Central memory CD8-positive, alpha-beta T cell (primary cell): ENCODE measurements at regions not wholly inside any gene's neighbourhood (a gene's known extent, or its start where the extent isn't known, plus 50 kb on each side); places are given as distances from the start of the nearest gene placed in this dataset.

Source experiments
- ATAC-seq: fragments of 150-1000 bp; cut with Tn5 transposase; replicated peaks from 2 replicates; pipeline ENCODE4 v1.10.0; 2022; ENCODE audit warnings: mild to moderate bottlenecking, moderate FRiP score, moderate number of reproducible peaks; ENCODE audit not compliant: poor library complexity, severe bottlenecking; ENCODE audit errors: extremely low read depth
- DNase-seq, 2 donors: peaks; one replicate each; pipeline ENCODE4 v3.0.0; 2021; ENCODE audit warnings: low spot score in 2 of 2
- H3K27ac Mint-ChIP-seq: one replicate; pipeline ENCODE4 v1.8.0; 2022; ENCODE audit warnings: low read depth, mild to moderate bottlenecking, moderate library complexity, mixed read lengths
- H3K27me3 Mint-ChIP-seq: one replicate; pipeline ENCODE4 v1.8.0; 2022; ENCODE audit warnings: mixed read lengths
- H3K36me3 Mint-ChIP-seq: one replicate; pipeline ENCODE4 v1.8.0; 2022; ENCODE audit warnings: mild to moderate bottlenecking, moderate library complexity, mixed read lengths; ENCODE audit not compliant: insufficient read depth
- H3K4me1 Mint-ChIP-seq: one replicate; pipeline ENCODE4 v1.8.0; 2022; ENCODE audit warnings: mixed read lengths
- H3K4me3 Mint-ChIP-seq: one replicate; pipeline ENCODE4 v1.8.0; 2022; ENCODE audit warnings: mild to moderate bottlenecking, moderate library complexity, mixed read lengths
- H3K9me3 Mint-ChIP-seq: one replicate; pipeline ENCODE4 v1.8.0; 2022; ENCODE audit warnings: mixed read lengths

DNA sequence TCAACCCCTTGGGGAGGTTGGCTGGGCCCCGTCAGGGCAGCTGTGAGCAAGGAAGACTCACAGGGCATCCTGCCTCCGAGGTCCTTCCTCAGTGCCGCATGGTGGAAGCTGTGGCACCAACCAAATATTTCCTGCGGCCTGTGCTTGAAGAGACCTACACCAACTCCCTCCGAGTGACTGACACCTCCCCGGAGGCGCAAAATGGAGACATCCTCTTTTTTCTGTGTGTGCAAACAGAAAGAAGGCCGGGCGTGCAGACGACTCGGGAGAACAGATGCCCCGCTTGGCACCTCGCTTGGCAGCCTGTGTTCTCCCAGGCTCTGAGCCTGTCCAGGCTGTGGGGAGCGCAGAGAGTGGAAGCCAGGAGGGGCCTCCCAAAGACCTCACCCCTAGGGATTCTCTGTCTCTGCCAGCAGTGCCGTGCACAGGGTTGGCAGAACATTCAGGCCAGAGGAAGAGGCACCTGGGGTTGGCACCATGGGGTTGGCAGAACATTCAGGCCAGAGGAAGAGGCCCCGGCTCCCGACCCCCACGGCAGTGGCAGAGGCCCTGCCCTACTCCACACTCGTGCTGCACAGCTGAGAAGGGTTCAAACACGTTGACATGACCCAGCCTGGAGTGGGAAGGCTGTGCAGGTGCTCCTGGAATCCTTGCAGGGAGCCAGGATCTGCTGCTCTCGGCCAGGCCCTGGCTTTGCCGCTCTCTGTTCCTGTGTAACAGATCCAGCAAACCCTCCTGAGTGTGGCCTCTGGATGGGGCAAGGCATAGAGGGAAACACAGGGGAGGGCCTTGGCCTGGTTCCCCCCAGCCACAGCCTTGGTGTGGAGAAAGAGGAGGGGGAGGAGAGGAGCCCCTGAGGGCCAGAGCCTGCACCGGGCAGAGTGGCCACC is 805.5 kb downstream of the BRD1 start:
- DNase-seq (no peak), ATAC-seq (no peak)
- peak overlapping the region; percentile 49 for H3K27ac Mint-ChIP-seq
- peaks cover 15% of the 10 kb centered on the region for H3K27me3 Mint-ChIP-seq
- no peaks in the 10 kb centered on the region for H3K36me3 Mint-ChIP-seq
- H3K9me3 Mint-ChIP-seq: no peaks in the 10 kb centered on the region
- no peak overlapping the region for H3K4me3 Mint-ChIP-seq
- no peaks in the 10 kb centered on the region for H3K4me1 Mint-ChIP-seq

DNA sequence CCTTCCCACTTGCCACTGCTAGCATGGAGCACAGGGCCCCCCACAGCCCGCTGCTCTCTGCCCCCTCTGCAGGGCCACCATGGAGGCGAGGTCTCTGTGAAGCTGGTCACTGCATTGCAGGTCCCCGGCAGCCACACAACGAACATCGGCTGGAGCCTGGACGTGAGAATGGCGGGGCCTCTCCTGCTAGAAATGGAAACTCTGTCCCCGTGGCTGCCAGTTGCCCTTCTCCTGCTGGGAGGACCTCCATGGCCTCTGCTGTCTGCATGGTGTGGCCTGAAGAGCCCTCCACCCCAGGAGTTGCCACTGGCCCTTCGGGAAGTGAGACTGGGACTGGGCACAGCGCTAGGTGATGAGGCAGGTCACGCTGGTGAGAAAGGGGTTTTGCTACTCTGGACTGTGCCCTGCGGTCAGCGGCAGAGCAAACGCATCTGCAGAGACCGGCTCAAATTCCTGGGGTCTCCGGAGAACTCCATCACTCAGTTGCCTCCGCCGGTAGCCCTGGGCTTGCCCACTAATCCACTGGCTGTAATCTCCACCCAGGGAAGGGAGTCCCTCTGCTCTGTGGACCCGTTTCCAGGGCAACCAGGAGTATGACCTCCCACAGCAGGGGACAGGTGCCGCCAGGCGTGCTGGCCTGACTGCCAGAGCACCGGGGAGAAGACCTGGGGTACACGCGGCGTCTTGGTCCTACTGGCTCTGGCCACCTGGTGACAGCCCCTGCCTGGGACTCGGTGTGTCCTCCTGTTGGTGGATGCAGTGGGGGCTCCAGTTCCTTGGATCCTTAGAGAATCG is 806.3 kb downstream of the BRD1 start:
- DNase-seq (no peak), ATAC-seq (no peak)
- peaks cover 11% of the 10 kb centered on the region for H3K27me3 Mint-ChIP-seq
- no peaks in the 10 kb centered on the region for H3K9me3 Mint-ChIP-seq
- H3K36me3 Mint-ChIP-seq: no peaks in the 10 kb centered on the region
- no peak overlapping the region for H3K4me3 Mint-ChIP-seq
- no peak overlapping the region for H3K27ac Mint-ChIP-seq
- no peaks in the 10 kb centered on the region for H3K4me1 Mint-ChIP-seq

DNA sequence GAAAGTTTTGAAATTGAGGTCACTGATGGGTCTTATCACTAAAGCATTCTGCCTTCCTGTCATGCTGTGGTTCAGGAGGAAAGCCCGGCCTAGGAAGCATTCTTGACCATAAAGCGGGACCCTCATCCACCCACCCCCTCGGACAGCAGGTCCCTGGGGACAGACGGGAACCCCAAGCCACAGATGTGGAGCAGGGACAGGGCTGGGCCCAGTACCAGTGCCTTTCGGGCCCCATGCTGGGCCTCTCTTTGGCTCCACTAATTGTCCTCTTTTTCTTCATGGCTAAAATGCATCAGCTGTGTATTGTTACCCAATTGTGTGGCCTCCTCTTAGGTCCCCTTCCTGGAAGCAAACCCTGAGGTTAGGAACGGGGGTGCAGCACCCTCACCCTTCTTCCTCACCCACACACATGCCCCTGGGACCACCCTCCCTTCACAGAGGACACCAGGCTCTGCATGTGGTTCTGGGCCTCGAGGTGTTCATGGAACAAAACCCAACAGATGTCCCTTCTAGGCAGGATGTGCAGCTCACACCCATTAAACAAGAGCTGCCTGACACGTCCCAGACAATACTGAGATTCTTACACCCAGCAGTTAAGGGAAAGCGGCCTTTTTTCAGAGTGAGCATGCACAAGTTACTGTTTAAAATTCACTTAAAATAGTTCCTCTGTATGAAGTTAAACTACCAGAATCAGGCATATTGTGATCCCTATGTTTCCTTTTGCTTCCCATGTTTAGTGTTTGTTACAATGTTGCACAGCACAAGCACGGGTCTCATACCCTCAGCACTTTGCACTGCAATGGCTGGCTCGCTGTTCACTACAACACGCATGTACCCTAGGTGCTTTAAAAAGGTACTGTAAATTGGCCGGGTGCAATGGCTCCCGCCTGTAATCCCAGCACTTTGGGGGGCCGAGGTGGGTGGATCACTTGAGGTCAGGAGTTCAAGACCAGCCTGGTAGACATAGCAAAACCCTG is 807.6 kb downstream of the BRD1 start:
- Mint-ChIP-seq H3K36me3 (no peaks in the 10 kb centered on the region), H3K9me3 (no peaks in the 10 kb centered on the region), H3K4me1 (no peaks in the 10 kb centered on the region), H3K4me3 (no peak overlapping the region), H3K27ac (no peak overlapping the region), H3K27me3 (peaks cover 11% of the 10 kb centered on the region)
- DNase-seq (no peak), ATAC-seq (no peak)

DNA sequence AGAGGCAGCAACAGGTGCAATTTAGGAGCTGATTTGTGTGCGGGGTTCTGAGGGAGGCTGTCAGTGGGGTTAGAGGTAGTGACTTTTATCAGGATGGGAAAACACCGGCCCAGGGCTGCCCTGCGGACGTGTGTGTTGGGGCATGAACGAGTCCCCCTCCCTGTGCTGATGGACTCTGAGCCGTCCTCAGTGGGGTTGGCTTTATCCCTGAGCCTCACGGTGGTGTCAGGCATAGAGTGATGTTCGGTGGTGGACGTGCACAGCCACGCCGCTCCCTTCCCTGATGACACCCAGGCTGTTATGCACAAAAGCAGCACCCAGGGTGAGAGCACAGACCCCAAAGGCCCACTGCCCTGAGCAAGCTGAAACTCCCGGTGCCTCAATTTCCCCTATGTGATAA is 809.1 kb downstream of the BRD1 start:
- Mint-ChIP-seq H3K4me3 (no peak overlapping the region), H3K27ac (no peak overlapping the region), H3K4me1 (no peaks in the 10 kb centered on the region), H3K27me3 (peaks cover 11% of the 10 kb centered on the region), H3K36me3 (no peaks in the 10 kb centered on the region), H3K9me3 (no peaks in the 10 kb centered on the region)
- ATAC-seq: no peak
- no peak for DNase-seq

DNA sequence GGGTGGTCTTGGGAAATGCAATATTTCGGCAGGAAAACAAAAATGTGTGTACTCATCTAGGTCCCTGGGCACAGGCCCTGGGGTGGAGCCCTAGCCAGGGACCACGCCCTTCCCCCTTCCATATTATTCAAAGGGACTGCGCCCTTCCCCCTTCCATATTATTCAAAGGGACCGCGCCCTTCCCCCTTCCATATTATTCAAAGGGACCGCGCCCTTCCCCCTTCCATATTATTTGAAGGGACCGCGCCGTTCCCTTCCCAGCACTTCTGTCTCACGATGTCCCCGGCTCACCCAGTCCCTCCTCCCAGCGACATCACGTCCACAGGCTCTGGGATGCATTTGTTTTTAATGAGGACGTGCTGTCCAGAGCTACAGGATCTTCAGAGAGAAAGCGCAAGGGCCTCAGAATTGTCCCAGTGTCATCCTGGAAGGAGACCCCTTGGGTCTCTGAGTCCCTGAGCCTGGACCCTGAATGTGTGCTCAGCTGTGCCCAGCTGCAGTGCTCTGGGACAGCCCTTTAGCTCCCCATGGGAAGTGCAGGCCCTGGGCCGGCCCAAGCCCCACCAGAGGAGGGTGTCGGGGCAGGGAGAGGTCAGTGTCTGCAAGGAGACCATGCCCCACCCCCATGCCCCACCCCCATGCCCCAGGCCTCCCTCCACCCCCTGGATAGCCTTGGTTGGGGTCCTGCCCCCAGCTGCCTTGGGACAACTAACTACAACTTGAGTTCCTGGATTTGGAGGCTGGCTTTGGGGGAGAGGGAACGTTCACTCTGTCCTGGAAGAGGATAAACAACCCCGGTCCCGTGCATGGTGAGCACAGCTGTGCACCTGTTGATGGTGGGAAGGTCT is 810.0 kb downstream of the BRD1 start:
- Mint-ChIP-seq H3K9me3 (no peaks in the 10 kb centered on the region), H3K4me1 (no peaks in the 10 kb centered on the region), H3K4me3 (no peak overlapping the region), H3K27me3 (peaks cover 17% of the 10 kb centered on the region), H3K27ac (no peak overlapping the region), H3K36me3 (no peaks in the 10 kb centered on the region)
- DNase-seq (no peak), ATAC-seq (no peak)

DNA sequence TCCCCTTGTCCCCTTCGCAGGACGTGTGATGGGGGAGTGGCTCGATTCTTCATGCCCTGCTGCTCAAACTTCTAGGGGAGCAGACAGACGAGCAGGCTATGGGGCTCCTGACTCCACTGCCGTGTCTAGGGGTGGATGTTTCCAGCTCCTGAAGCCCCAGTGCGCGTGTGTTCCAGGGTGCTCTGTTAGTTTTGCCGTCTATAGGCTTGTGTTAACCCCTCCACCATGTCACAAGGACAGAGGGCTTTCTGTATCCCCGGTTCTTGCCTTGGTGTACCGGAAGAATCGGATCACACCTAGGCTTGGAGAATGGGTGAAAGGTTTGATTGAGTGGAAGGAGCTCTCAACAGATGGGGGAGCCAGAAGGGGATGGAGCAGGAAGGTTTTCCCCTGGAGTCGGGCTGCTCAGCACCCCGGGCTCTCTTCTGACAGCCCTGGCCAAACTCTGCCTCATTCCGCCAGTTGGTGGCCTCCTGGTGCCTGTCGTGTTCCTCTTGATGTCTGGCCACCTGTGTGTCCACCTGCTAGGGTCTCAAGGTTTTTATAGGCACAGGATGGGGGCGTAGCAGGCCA is 810.7 kb downstream of the BRD1 start:
- Mint-ChIP-seq H3K36me3 (no peaks in the 10 kb centered on the region), H3K27me3 (peaks cover 24% of the 10 kb centered on the region), H3K4me3 (no peak overlapping the region), H3K27ac (no peak overlapping the region), H3K4me1 (no peaks in the 10 kb centered on the region), H3K9me3 (no peaks in the 10 kb centered on the region)
- DNase-seq: no peak
- no peak for ATAC-seq

DNA sequence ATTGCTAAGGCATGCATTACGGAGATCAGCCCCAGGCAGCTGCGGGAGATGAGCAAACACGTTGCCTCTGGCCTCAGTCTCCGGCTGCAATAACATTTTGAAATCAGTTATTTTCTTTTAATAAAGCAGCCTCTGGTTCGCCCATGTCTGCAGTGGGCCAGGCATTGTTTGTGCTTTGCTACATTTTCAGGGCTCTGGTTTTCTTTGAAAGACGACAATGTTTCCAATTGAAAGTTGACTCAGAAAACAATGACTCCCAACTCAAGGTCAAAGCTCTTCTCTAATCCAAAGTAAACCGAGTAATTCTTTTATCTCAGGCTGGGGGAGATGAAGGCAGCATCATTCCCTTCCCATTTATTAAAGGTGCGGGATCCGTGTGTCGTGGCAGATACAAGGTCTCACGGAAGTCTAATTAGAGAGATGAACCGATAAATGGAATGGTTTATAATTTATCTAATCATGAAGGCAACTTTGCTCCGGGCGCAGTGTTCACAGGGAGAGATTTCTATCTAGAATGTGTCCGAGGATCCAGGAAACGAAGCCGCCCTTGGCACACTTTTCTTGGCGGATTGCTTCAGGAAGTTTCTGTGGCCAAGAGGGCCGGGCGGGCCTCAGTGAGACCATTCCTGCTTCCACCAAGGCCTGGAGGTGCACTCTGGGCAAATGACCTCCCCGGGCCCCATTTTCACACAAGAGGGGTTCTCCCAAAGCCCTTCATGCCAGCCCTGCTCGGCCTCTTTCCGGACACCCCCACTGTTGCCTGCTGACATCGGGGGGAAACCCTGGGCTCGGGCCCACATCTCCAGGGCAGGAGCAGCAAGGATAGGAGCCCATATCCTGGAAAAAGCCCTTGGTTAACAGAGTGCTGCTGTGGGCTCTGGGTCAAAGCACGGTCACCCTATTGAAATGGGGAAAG is 811.4 kb downstream of the BRD1 start:
- DNase-seq: peak in 1 of 2 donors; percentile 7
- H3K27me3 Mint-ChIP-seq: peaks cover 29% of the 10 kb centered on the region
- H3K4me1 Mint-ChIP-seq: no peaks in the 10 kb centered on the region
- H3K9me3 Mint-ChIP-seq: no peaks in the 10 kb centered on the region
- no peak for ATAC-seq
- H3K36me3 Mint-ChIP-seq: no peaks in the 10 kb centered on the region
- H3K4me3 Mint-ChIP-seq: no peak overlapping the region
- no peak overlapping the region for H3K27ac Mint-ChIP-seq

DNA sequence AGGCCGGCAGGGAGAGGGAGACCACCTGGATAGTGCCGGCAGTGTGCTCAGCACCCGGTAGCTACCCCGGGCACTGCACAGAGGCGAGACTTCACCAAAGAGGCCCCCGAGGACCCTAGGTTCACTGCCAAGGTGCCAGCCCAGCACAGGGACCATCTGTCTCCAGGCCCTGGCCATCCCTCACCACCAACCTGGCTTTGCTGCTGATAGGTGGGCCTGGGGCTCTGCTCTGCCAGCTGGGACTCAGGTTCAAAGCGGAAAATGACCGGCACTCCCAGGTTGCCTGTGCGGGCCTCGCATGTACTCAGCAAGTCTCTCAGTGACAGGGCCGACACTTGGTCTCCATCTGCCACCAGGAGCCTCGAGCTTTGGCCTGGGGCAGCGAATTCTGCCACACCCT is 812.2 kb downstream of the BRD1 start:
- no peak for DNase-seq
- Mint-ChIP-seq H3K4me3 (no peak overlapping the region), H3K4me1 (no peaks in the 10 kb centered on the region), H3K27me3 (peaks cover 29% of the 10 kb centered on the region), H3K27ac (no peak overlapping the region), H3K9me3 (no peaks in the 10 kb centered on the region), H3K36me3 (no peaks in the 10 kb centered on the region)
- no peak for ATAC-seq

DNA sequence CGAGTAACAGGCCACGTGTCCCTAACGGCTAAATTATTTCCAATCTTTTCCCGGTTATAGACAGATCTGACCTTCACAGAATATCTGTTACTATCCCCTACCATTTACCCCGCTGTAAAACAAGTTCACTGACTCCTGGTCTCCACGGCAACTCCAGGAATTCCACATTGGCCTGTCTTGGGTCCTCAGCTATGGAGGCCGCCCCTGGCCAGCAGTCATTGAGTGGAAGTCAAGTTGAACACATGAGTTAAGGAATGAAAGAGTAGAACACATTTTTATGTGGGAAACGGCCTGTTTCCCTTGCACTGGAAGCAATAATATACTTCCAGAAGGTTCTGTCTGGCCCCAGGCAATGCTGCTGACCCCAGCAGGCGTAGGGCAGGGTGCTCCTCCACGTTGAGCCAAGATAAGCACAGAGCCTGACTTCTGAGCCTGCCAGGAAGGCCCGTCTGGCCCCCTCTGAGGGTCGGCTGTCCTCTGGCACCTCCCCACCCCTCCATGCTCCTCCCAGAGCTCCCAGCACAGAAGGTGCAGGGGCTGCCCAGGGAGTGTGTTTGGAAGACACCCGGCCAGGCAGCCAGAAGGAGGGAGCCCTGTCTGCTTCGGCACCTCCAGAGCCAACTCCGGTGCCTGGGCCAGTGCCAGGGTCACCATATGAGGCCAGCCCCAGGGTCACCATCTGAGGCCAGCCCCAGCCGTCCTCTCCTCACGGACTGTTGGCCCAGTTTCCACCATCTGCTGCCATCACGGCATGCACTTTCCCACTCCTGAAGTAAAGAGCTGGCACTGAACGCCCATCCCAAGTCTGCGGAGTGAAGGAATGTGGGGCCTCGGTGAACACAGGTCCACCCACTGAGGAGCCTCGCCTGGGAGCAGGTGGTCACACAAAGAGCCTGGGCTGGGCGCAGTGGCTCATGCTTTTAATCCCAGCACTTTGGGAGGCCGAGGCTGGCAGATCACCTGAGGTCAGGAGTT is 813.2 kb downstream of the BRD1 start:
- Mint-ChIP-seq H3K4me3 (no peak overlapping the region), H3K9me3 (no peaks in the 10 kb centered on the region), H3K4me1 (no peaks in the 10 kb centered on the region), H3K36me3 (no peaks in the 10 kb centered on the region), H3K27me3 (peaks cover 34% of the 10 kb centered on the region), H3K27ac (no peak overlapping the region)
- ATAC-seq (no peak), DNase-seq (peak; percentile 2 to 10)

DNA sequence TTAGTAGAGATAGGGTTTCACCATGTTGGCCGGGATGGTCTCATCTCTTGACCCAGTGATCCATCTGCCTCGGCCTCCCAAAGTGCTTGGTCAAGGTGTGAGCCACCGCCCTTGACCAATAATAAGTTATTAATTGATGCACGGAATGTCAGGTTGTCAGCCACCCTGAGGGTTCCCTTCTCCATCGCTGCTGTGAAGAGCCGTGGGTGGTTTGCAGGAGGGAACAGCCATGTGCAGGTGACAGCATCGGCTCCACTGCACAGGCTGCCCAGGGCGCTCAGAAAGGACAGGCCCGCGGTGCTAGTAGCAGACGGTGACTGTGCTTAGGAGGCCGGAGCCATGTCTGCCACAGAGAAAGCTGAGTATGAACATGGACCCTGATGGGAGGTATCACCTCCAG is 814.0 kb downstream of the BRD1 start:
- no peak for DNase-seq
- Mint-ChIP-seq H3K4me1 (no peaks in the 10 kb centered on the region), H3K27me3 (peaks cover 38% of the 10 kb centered on the region), H3K27ac (no peak overlapping the region), H3K4me3 (no peak overlapping the region), H3K36me3 (no peaks in the 10 kb centered on the region), H3K9me3 (no peaks in the 10 kb centered on the region)
- ATAC-seq: no peak
